NB4 (cell line): ENCODE measurements at regions not wholly inside any gene's neighbourhood (a gene's known extent, or its start where the extent isn't known, plus 50 kb on each side); places are given as distances from the start of the nearest gene placed in this dataset.

Experiments used
- CTCF ChIP-seq: IDR thresholded peaks from one replicate; pipeline ENCODE4 v1.5.1; 2012; ENCODE audit warnings: low read depth, low read length
- POLR2A ChIP-seq: IDR thresholded peaks from 2 replicates; pipeline ENCODE4 v1.6.1; 2011; ENCODE audit warnings: mild to moderate bottlenecking; ENCODE audit not compliant: insufficient read length; ENCODE audit errors: extremely low read depth
- TF ChIP-seq, protein P1 (sequence below): IDR thresholded peaks from 2 replicates; pipeline ENCODE4 v1.6.1; 2011; ENCODE audit warnings: low read depth, low read length

DNA sequence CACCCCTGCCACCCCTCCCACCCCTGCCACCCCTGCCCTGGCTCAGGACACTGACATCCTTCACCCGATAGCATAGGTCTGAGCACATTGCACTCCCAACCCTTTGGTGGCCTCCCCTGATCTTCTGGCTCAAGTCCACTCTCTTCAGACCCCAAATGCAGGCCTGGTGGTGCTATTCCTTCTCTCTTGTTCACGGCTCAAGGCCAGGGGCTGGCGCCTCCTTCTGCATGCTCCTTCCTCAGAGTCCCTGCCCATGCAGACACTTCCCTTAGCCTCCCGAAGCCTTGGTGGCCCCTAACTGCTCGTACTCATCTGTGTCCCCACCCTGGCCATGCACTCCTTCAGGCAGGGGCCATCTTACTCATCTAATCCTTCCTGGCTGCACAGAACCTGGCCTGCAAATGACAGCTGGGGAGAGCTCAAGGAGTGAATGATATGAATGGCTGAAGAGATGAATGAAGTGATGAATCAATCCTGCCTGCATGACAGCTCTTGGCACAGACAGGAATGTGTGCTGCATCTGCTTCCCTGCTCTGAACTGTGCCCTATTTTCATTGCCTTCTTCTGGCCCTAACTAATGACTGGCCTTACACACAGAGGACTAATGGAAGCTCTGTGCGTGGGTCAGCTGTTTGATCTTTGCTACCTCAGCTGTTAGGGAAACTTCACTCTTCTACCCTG, 290.8 kb downstream of the DYSF start:
- TF ChIP-seq CTCF, result no peak
- TF ChIP-seq, protein P1, sequence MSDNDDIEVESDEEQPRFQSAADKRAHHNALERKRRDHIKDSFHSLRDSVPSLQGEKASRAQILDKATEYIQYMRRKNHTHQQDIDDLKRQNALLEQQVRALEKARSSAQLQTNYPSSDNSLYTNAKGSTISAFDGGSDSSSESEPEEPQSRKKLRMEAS, result no peak
- TF ChIP-seq POLR2A, result no peak
